Adipocyte (in vitro differentiated cells): ENCODE measurements at regions not wholly inside any gene's neighbourhood (a gene's known extent, or its start where the extent isn't known, plus 50 kb on each side); places are given as distances from the start of the nearest gene placed in this dataset.

ENCODE experiments used
- DNase-seq: peaks from one replicate; pipeline ENCODE4 v3.0.0-alpha.2; 2015; ENCODE audit warnings: low read depth
- H3K27me3 ChIP-seq: replicated peaks from 2 replicates; pipeline ENCODE4 v1.7.0; 2013; ENCODE audit warnings: mild to moderate bottlenecking, low read length, moderate library complexity; ENCODE audit not compliant: control insufficient read depth, insufficient read depth
- H3K36me3 ChIP-seq: 2 replicates; pipeline ENCODE4 v1.7.0; 2013; ENCODE audit warnings: low read length, mild to moderate bottlenecking, moderate library complexity; ENCODE audit not compliant: control insufficient read depth, insufficient read depth, severe bottlenecking
- H3K4me1 ChIP-seq: 2 replicates; pipeline ENCODE4 v1.7.0; 2013; ENCODE audit warnings: mild to moderate bottlenecking, low read length, moderate library complexity; ENCODE audit not compliant: control insufficient read depth, insufficient read depth
- H3K4me3 ChIP-seq: 2 replicates; pipeline ENCODE4 v1.7.0; 2013; ENCODE audit warnings: mild to moderate bottlenecking, low read length, moderate library complexity
- H3K9ac ChIP-seq: 2 replicates; pipeline ENCODE4 v1.7.0; 2013; ENCODE audit warnings: mild to moderate bottlenecking, low read length, moderate library complexity
- H3K9me3 ChIP-seq: 2 replicates; pipeline ENCODE4 v1.7.0; 2013; ENCODE audit warnings: mild to moderate bottlenecking, low read length, moderate library complexity; ENCODE audit not compliant: control insufficient read depth

DNA sequence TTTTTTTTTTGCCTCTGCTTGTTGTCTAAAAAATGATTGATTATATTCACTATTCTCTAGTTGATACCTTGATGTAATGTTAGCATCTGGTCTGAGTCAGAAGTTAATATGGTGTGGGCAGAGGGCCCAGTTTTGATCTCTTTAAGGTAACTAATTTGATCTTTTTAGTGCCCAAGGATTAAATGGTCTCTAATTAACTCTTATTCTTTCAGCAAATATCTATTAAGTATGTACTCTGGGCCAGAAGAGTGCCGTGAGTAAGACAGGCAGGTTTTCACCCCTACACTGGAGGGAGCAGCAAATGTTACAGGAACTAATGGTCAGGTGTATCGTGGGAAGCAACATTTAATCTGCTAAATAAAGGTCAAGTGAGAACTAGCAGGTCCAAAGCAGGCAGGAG lies 144.6 kb upstream of the COL1A2 start:
- Histone ChIP-seq H3K9ac (no peak overlapping the region), H3K9me3 (no peaks in the 10 kb centered on the region), H3K4me1 (peaks cover under 1% of the 10 kb centered on the region), H3K36me3 (no peaks in the 10 kb centered on the region), H3K4me3 (no peak overlapping the region), H3K27me3 (no peaks in the 10 kb centered on the region)
- DNase-seq: no peak

GRCh38 chr7:94250987-94251386 lies 143.7 kb upstream of the COL1A2 start:
- H3K36me3 ChIP-seq: no peaks in the 10 kb centered on the region
- H3K27me3 ChIP-seq: no peaks in the 10 kb centered on the region
- no peak for DNase-seq
- no peak overlapping the region for H3K4me3 ChIP-seq
- no peak overlapping the region for H3K9ac ChIP-seq
- no peaks in the 10 kb centered on the region for H3K9me3 ChIP-seq
- H3K4me1 ChIP-seq: no peaks in the 10 kb centered on the region

GRCh38 chr7:94252124-94252523 lies 142.6 kb upstream of the COL1A2 start:
- H3K4me1 ChIP-seq: no peaks in the 10 kb centered on the region

DNA sequence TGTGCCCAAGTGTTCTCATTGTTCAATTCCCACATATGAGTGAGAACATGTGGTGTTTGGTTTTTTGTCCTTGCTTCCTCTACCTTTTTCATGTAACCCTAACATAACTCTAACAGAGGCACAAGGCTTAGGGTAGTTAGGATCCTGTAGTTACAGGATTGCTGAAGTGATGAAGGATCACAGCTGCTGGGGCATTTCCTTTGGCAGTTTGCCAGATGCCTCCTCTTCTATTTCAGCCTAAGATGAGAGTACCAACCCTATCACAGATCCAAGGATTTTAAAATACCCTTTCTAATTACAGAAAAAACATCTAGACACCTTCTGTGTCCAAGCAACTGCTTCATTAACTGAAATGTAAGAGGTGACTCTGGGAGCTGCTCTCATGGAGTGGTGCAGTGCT lies 141.7 kb upstream of the COL1A2 start:
- Histone ChIP-seq H3K4me1 (no peaks in the 10 kb centered on the region), H3K4me3 (no peak overlapping the region), H3K36me3 (no peaks in the 10 kb centered on the region), H3K27me3 (no peaks in the 10 kb centered on the region), H3K9me3 (no peaks in the 10 kb centered on the region), H3K9ac (no peak overlapping the region)
- DNase-seq: no peak

More at GRCh38 chr7:94252124-94252523, 142.6 kb upstream of the COL1A2 start:
- H3K4me3 ChIP-seq: no peak overlapping the region
- H3K36me3 ChIP-seq: no peaks in the 10 kb centered on the region
- DNase-seq: no peak
- H3K9me3 ChIP-seq: no peaks in the 10 kb centered on the region
- H3K27me3 ChIP-seq: no peaks in the 10 kb centered on the region
- H3K9ac ChIP-seq: no peak overlapping the region

- Histone ChIP-seq H3K9me3 (no peaks in the 10 kb centered on the region), H3K27me3 (no peaks in the 10 kb centered on the region), H3K4me1 (no peaks in the 10 kb centered on the region), H3K36me3 (no peaks in the 10 kb centered on the region), H3K9ac (no peak overlapping the region), H3K4me3 (no peak overlapping the region)
- no peak for DNase-seq
Measured at GRCh38 chr7:94253686-94254085, 141.0 kb upstream of the COL1A2 start.

- Histone ChIP-seq H3K9ac (no peak overlapping the region), H3K27me3 (no peaks in the 10 kb centered on the region), H3K4me1 (no peaks in the 10 kb centered on the region), H3K36me3 (no peaks in the 10 kb centered on the region), H3K9me3 (no peaks in the 10 kb centered on the region), H3K4me3 (no peak overlapping the region)
- DNase-seq: no peak
Measured at GRCh38 chr7:94258418-94259300, 136.0 kb upstream of the COL1A2 start.

GRCh38 chr7:94261067-94261466 lies 133.6 kb upstream of the COL1A2 start:
- DNase-seq: no peak
- no peaks in the 10 kb centered on the region for H3K27me3 ChIP-seq
- H3K4me3 ChIP-seq: no peak overlapping the region
- no peaks in the 10 kb centered on the region for H3K9me3 ChIP-seq
- H3K9ac ChIP-seq: no peak overlapping the region
- peaks cover 23% of the 10 kb centered on the region for H3K4me1 ChIP-seq
- H3K36me3 ChIP-seq: no peaks in the 10 kb centered on the region

GRCh38 chr7:94264756-94265155 lies 129.9 kb upstream of the COL1A2 start:
- no peaks in the 10 kb centered on the region for H3K27me3 ChIP-seq
- H3K9me3 ChIP-seq: no peaks in the 10 kb centered on the region
- no peaks in the 10 kb centered on the region for H3K36me3 ChIP-seq
- no peak for DNase-seq
- peaks cover 35% of the 10 kb centered on the region for H3K4me1 ChIP-seq
- no peak overlapping the region for H3K4me3 ChIP-seq
- no peak overlapping the region for H3K9ac ChIP-seq

DNA sequence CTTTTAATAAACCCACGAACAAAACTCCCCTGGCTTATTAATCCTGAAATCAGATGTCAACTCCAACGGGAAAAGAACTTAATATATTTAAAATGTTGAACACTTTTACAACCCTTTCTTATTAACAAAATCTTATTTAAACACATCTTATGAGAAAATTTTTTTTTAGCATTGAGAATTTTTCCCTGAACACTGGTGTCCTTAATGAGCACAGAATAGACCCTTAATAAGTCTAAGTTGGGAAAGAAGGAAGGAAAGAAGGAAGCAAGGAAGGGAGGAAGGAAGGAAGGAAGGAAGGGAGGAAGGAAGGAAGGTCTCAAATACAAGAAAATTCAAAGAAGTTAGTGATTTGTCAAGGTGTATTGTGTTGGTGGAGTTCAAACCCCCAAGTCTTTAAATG lies 129.2 kb upstream of the COL1A2 start:
- Histone ChIP-seq H3K27me3 (no peaks in the 10 kb centered on the region), H3K4me3 (no peak overlapping the region), H3K9me3 (no peaks in the 10 kb centered on the region), H3K4me1 (peaks cover 35% of the 10 kb centered on the region), H3K36me3 (no peaks in the 10 kb centered on the region), H3K9ac (no peak overlapping the region)
- DNase-seq: no peak

GRCh38 chr7:94266238-94266644 lies 128.5 kb upstream of the COL1A2 start:
- Histone ChIP-seq H3K27me3 (no peaks in the 10 kb centered on the region), H3K4me1 (peaks cover 35% of the 10 kb centered on the region)

GRCh38 chr7:94270772-94271171 lies 123.9 kb upstream of the COL1A2 start:
- Histone ChIP-seq H3K9ac (no peak overlapping the region), H3K27me3 (no peaks in the 10 kb centered on the region), H3K9me3 (no peaks in the 10 kb centered on the region), H3K4me3 (no peak overlapping the region), H3K36me3 (no peaks in the 10 kb centered on the region), H3K4me1 (peaks cover 18% of the 10 kb centered on the region)
- no peak for DNase-seq

More at GRCh38 chr7:94266238-94266644, 128.5 kb upstream of the COL1A2 start:
- no peak overlapping the region for H3K9ac ChIP-seq
- H3K4me3 ChIP-seq: peak overlapping the region; percentile 27
- no peaks in the 10 kb centered on the region for H3K36me3 ChIP-seq
- no peaks in the 10 kb centered on the region for H3K9me3 ChIP-seq
- peak; percentile 61 for DNase-seq
